PC-9 (cell line): ENCODE measurements at regions not wholly inside any gene's neighbourhood (a gene's known extent, or its start where the extent isn't known, plus 50 kb on each side); places are given as distances from the start of the nearest gene placed in this dataset.

Source experiments
- EZH2 ChIP-seq: fragments of 200-600 bp; sonication (generic); IDR thresholded peaks from 2 replicates; pipeline ENCODE4 v1.8.0; 2017; ENCODE audit warnings: antibody characterized with exemption, low read depth
- TF ChIP-seq, protein P1 (sequence below): fragments of 200-600 bp; sonication (generic); conservative IDR thresholded peaks from 2 replicates; pipeline ENCODE4 v1.6.1; 2017; ENCODE audit warnings: mixed run types, antibody characterized with exemption, mild to moderate bottlenecking, moderate library complexity

- TF ChIP-seq, protein P1, sequence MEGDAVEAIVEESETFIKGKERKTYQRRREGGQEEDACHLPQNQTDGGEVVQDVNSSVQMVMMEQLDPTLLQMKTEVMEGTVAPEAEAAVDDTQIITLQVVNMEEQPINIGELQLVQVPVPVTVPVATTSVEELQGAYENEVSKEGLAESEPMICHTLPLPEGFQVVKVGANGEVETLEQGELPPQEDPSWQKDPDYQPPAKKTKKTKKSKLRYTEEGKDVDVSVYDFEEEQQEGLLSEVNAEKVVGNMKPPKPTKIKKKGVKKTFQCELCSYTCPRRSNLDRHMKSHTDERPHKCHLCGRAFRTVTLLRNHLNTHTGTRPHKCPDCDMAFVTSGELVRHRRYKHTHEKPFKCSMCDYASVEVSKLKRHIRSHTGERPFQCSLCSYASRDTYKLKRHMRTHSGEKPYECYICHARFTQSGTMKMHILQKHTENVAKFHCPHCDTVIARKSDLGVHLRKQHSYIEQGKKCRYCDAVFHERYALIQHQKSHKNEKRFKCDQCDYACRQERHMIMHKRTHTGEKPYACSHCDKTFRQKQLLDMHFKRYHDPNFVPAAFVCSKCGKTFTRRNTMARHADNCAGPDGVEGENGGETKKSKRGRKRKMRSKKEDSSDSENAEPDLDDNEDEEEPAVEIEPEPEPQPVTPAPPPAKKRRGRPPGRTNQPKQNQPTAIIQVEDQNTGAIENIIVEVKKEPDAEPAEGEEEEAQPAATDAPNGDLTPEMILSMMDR = no peak
- TF ChIP-seq EZH2 = no peak
Observed at GRCh38 chr16:64311241-64311640, 810.6 kb downstream of the CDH11 start.
